Loucy (cell line): ENCODE measurements at regions not wholly inside any gene's neighbourhood (a gene's known extent, or its start where the extent isn't known, plus 50 kb on each side); places are given as distances from the start of the nearest gene placed in this dataset.

Experiments
- H2AFZ ChIP-seq: fragments of 200-600 bp; sonication (generic); 2 replicates; pipeline ENCODE4 v1.6.0; 2016; ENCODE audit warnings: antibody characterized with exemption, mild to moderate bottlenecking, low read length, moderate library complexity
- H3F3A ChIP-seq: fragments of 200-600 bp; 2 replicates; pipeline ENCODE4 v1.6.0; 2016; ENCODE audit warnings: antibody characterized with exemption, low read depth, mild to moderate bottlenecking
- H3K27me3 ChIP-seq: fragments of 200-600 bp; sonication (generic); 2 replicates; pipeline ENCODE4 v1.6.1; 2014; ENCODE audit warnings: low read length, mild to moderate bottlenecking; ENCODE audit not compliant: insufficient read depth, poor library complexity, severe bottlenecking
- H3K36me3 ChIP-seq: fragments of 200-600 bp; sonication (generic); 2 replicates; pipeline ENCODE4 v1.6.1; 2016; ENCODE audit warnings: low read length; ENCODE audit not compliant: insufficient read depth
- H3K4me1 ChIP-seq: fragments of 200-600 bp; sonication (generic); 2 replicates; pipeline ENCODE4 v1.5.1; 2014; ENCODE audit warnings: low read length, mild to moderate bottlenecking; ENCODE audit not compliant: insufficient read depth, poor library complexity, severe bottlenecking
- H3K4me2 ChIP-seq: fragments of 200-600 bp; sonication (generic); 2 replicates; pipeline ENCODE4 v1.6.0; 2014; ENCODE audit warnings: antibody characterized with exemption, low read length, low read depth, mild to moderate bottlenecking; ENCODE audit not compliant: poor library complexity, severe bottlenecking
- H3K4me3 ChIP-seq: fragments of 200-600 bp; sonication (generic); 2 replicates; pipeline ENCODE4 v1.5.1; 2014; ENCODE audit warnings: low read length, mild to moderate bottlenecking, mixed read lengths; ENCODE audit not compliant: poor library complexity, severe bottlenecking
- H3K79me2 ChIP-seq: fragments of 200-600 bp; sonication (generic); 2 replicates; pipeline ENCODE4 v1.6.1; 2014; ENCODE audit warnings: low read length; ENCODE audit not compliant: insufficient read depth
- H3K9ac ChIP-seq: fragments of 200-600 bp; sonication (generic); 2 replicates; pipeline ENCODE4 v1.6.0; 2014; ENCODE audit warnings: mild to moderate bottlenecking, low read depth, low read length, moderate library complexity; ENCODE audit not compliant: poor library complexity, severe bottlenecking
- H3K9me2 ChIP-seq: fragments of 200-600 bp; sonication (generic); replicated peaks from 2 replicates; pipeline ENCODE4 v1.6.1; 2016; ENCODE audit warnings: low read depth, low read length, mixed read lengths
- H3K9me3 ChIP-seq: fragments of 200-600 bp; sonication (generic); 2 replicates; pipeline ENCODE4 v1.6.1; 2014; ENCODE audit warnings: mild to moderate bottlenecking, antibody characterized with exemption, low read length, low read depth; ENCODE audit not compliant: insufficient read depth
- H4K20me1 ChIP-seq: fragments of 200-600 bp; sonication (generic); 2 replicates; pipeline ENCODE4 v1.6.0; 2014; ENCODE audit warnings: antibody characterized with exemption, low read length, mild to moderate bottlenecking; ENCODE audit not compliant: insufficient read depth, poor library complexity, severe bottlenecking
- EZH2phosphoT487 ChIP-seq: fragments of 200-600 bp; IDR thresholded peaks from 2 replicates; pipeline ENCODE4 v1.6.1; 2018; ENCODE audit warnings: antibody characterized with exemption, mild to moderate bottlenecking, moderate library complexity, borderline replicate concordance
- TF ChIP-seq, protein P1 (sequence below): fragments of 200-600 bp; sonication (generic); conservative IDR thresholded peaks from 2 replicates; pipeline ENCODE4 v1.5.1; 2014; ENCODE audit warnings: mild to moderate bottlenecking, antibody characterized with exemption, low read length

DNA sequence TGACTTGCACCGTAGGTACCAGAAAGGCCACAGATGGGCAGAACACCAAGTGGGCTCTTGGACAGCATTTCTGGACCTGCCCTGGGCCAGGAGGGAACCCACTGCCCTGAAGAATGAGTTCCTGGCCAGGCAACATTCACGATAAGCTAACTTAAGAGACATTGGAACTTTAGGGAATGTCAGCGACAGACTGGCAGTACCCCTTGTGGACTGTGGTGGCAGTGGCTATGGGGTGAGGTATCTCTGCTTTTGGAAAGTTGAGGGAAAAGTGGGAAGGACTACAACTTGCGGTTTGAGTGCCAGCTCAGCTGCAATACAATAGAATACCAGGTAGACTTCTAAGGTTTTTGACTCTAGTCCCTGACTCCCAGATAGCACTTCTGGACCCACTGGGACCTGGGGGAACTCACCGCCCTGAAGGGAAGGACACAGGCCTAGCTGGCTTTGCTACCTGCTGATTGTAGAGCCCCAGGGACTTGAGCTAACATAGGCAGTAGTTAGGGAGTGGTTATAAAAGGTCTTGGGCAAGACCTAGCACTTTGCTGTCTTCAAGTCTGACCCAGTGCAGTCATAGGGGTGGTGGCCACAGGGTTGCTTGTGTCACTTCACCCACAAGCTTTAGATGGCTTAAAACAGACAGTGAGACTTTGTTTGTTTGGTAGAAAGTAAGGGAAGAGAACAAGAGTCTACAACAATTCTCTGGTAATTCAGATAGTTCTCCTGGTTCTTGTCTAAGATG, 617.6 kb downstream of the COL12A1 start:
- H3K79me2 ChIP-seq: no peaks in the 10 kb centered on the region
- TF ChIP-seq, protein P1, sequence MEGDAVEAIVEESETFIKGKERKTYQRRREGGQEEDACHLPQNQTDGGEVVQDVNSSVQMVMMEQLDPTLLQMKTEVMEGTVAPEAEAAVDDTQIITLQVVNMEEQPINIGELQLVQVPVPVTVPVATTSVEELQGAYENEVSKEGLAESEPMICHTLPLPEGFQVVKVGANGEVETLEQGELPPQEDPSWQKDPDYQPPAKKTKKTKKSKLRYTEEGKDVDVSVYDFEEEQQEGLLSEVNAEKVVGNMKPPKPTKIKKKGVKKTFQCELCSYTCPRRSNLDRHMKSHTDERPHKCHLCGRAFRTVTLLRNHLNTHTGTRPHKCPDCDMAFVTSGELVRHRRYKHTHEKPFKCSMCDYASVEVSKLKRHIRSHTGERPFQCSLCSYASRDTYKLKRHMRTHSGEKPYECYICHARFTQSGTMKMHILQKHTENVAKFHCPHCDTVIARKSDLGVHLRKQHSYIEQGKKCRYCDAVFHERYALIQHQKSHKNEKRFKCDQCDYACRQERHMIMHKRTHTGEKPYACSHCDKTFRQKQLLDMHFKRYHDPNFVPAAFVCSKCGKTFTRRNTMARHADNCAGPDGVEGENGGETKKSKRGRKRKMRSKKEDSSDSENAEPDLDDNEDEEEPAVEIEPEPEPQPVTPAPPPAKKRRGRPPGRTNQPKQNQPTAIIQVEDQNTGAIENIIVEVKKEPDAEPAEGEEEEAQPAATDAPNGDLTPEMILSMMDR: no peak
- no peak for TF ChIP-seq EZH2phosphoT487
- H2AFZ ChIP-seq: no peak overlapping the region
- no peak overlapping the region for H3K4me2 ChIP-seq
- no peak overlapping the region for H3K9ac ChIP-seq
- no peak overlapping the region for H3K4me3 ChIP-seq
- no peaks in the 10 kb centered on the region for H3K9me3 ChIP-seq
- H3K9me2 ChIP-seq: no peaks in the 10 kb centered on the region
- H4K20me1 ChIP-seq: no peaks in the 10 kb centered on the region
- H3K36me3 ChIP-seq: no peaks in the 10 kb centered on the region
- H3K4me1 ChIP-seq: no peaks in the 10 kb centered on the region
- no peaks in the 10 kb centered on the region for H3F3A ChIP-seq
- no peaks in the 10 kb centered on the region for H3K27me3 ChIP-seq

DNA sequence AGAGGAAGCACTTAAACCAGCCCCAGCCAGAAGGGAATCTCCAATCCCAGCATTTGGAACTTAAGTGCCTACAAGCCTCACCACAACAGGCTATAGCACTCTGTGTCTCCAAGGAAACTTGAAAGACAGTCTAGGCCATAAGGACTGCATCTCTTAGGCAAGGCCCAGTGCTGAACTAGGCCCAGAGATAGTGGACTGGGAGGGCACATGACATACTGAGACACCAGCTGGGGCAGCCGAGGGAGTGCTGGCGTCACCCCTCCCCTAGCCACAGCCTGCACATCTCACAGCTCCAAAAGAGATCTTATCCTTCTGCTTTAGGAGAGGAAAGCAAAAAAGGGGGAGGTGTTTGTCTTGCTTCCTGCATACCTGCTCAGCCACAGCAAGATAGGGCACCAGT, 618.5 kb downstream of the COL12A1 start:
- Histone ChIP-seq H3K79me2 (no peaks in the 10 kb centered on the region), H3F3A (no peaks in the 10 kb centered on the region), H3K27me3 (no peaks in the 10 kb centered on the region), H3K4me2 (no peak overlapping the region), H3K4me3 (no peak overlapping the region), H3K4me1 (no peaks in the 10 kb centered on the region), H3K36me3 (no peaks in the 10 kb centered on the region), H3K9me2 (no peaks in the 10 kb centered on the region), H3K9ac (no peak overlapping the region), H3K9me3 (no peaks in the 10 kb centered on the region), H4K20me1 (no peaks in the 10 kb centered on the region), H2AFZ (no peak overlapping the region)
- TF ChIP-seq, protein P1: no peak
- no peak for TF ChIP-seq EZH2phosphoT487

DNA sequence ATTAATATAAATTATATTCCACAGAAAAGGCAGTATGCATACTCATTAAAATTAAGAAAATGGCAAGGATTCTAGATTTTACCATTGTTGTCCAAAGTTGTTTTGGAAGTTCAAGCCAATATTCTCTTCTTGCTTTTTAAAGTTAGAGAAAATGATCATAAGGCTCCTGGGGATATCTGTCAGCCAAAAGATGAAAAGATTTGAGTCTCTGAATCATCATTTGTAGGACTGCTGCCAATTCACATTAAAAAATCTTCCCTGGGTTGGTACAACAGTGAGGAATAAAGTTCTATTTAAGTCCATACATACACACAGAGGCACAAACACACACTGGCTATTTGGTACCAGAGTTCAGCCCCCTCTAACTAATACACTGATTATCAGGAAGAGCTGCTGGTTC, 620.1 kb downstream of the COL12A1 start:
- no peak overlapping the region for H3K4me3 ChIP-seq
- no peak overlapping the region for H3K9ac ChIP-seq
- no peaks in the 10 kb centered on the region for H3F3A ChIP-seq
- no peaks in the 10 kb centered on the region for H3K27me3 ChIP-seq
- no peaks in the 10 kb centered on the region for H3K36me3 ChIP-seq
- H3K4me1 ChIP-seq: no peaks in the 10 kb centered on the region
- no peaks in the 10 kb centered on the region for H4K20me1 ChIP-seq
- H3K4me2 ChIP-seq: no peak overlapping the region
- TF ChIP-seq EZH2phosphoT487: no peak
- H3K79me2 ChIP-seq: no peaks in the 10 kb centered on the region
- H2AFZ ChIP-seq: no peak overlapping the region
- no peaks in the 10 kb centered on the region for H3K9me3 ChIP-seq
- no peaks in the 10 kb centered on the region for H3K9me2 ChIP-seq

DNA sequence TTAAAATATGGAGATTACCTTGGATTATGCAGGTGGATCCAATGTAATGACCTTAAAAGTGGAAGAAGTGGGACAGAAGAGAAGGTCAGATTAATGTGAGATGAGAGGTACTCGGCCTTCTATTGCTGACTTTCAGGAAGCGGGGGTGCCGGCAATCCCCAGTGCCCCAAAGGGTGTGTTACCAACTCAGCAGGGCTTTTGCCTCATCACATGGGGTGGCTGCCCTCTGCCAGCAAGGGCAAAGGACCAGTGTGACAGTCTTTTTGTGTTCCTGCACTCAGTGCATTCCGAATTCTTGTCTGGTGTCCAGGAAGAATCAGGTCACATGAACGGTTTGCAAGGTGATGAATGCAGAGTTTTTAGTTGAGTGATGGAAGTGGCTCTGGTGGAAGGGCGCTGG, 624.2 kb downstream of the COL12A1 start:
- H3K9me3 ChIP-seq: no peaks in the 10 kb centered on the region
- no peaks in the 10 kb centered on the region for H3F3A ChIP-seq
- no peak overlapping the region for H3K9ac ChIP-seq
- no peak for TF ChIP-seq EZH2phosphoT487
- TF ChIP-seq, protein P1: no peak
- H2AFZ ChIP-seq: no peak overlapping the region
- no peaks in the 10 kb centered on the region for H3K27me3 ChIP-seq
- H4K20me1 ChIP-seq: no peaks in the 10 kb centered on the region
- no peak overlapping the region for H3K4me2 ChIP-seq
- H3K4me1 ChIP-seq: no peaks in the 10 kb centered on the region
- H3K79me2 ChIP-seq: no peaks in the 10 kb centered on the region
- H3K9me2 ChIP-seq: no peaks in the 10 kb centered on the region
- no peak overlapping the region for H3K4me3 ChIP-seq
- no peaks in the 10 kb centered on the region for H3K36me3 ChIP-seq
